CD4-positive, alpha-beta T cell treated with Interferon gamma for 1 hour (primary cell): ENCODE measurements at regions not wholly inside any gene's neighbourhood (a gene's known extent, or its start where the extent isn't known, plus 50 kb on each side); places are given as distances from the start of the nearest gene placed in this dataset.
A peak's percentile ranks its signal among the peaks of the same experiment; 100 is the strongest.
"Not testable (repeated sequence)": the region's sequence is repeated elsewhere in the genome, so short reads cannot be mapped to it uniquely, and the experiment has no call there.

Experiments
- DNase-seq: peaks from one replicate; pipeline ENCODE4 v3.0.0-alpha.2; 2020

- no peak for DNase-seq
Measured at GRCh38 chr7:69399401-69399800, 198.9 kb upstream of the AUTS2 start.

GRCh38 chr7:69402696-69403095 is 195.6 kb upstream of the AUTS2 start:
- DNase-seq, result no peak

- DNase-seq, result no peak
Measured at GRCh38 chr7:69403169-69403568, 195.1 kb upstream of the AUTS2 start.

GRCh38 chr7:69411018-69411417 is 187.3 kb upstream of the AUTS2 start:
- DNase-seq, result no peak

GRCh38 chr7:69411466-69411865 is 186.8 kb upstream of the AUTS2 start:
- no peak for DNase-seq

- DNase-seq, result peak; percentile 3
Measured at GRCh38 chr7:69412331-69413146, 185.7 kb upstream of the AUTS2 start.

- no peak for DNase-seq
Measured at GRCh38 chr7:69414555-69414954, 183.7 kb upstream of the AUTS2 start.

- DNase-seq, result no peak
Measured at GRCh38 chr7:69418869-69419670, 179.2 kb upstream of the AUTS2 start.

GRCh38 chr7:69419934-69420333 is 178.3 kb upstream of the AUTS2 start:
- DNase-seq, result no peak

GRCh38 chr7:69422574-69422985 is 175.7 kb upstream of the AUTS2 start:
- DNase-seq, result no peak

GRCh38 chr7:69426705-69427104 is 171.6 kb upstream of the AUTS2 start:
- DNase-seq, result no peak

- DNase-seq, result no peak
Measured at GRCh38 chr7:69428089-69428488, 170.2 kb upstream of the AUTS2 start.

- no peak for DNase-seq
Measured at GRCh38 chr7:69429911-69430383, 168.3 kb upstream of the AUTS2 start.

- DNase-seq, result no peak
Measured at GRCh38 chr7:69430384-69431021, 167.8 kb upstream of the AUTS2 start.

GRCh38 chr7:69431626-69432025 is 166.6 kb upstream of the AUTS2 start:
- DNase-seq, result no peak

GRCh38 chr7:69432276-69432675 is 166.0 kb upstream of the AUTS2 start:
- DNase-seq, result not testable (repeated sequence)

- DNase-seq, result no peak
Measured at GRCh38 chr7:69433081-69433480, 165.2 kb upstream of the AUTS2 start.

GRCh38 chr7:69434398-69434815 is 163.9 kb upstream of the AUTS2 start:
- DNase-seq, result no peak

- DNase-seq, result no peak
Measured at GRCh38 chr7:69435711-69436110, 162.6 kb upstream of the AUTS2 start.

- no peak for DNase-seq
Measured at GRCh38 chr7:69436946-69437345, 161.3 kb upstream of the AUTS2 start.

- DNase-seq, result no peak
Measured at GRCh38 chr7:69438584-69439412, 159.5 kb upstream of the AUTS2 start.

- DNase-seq, result no peak
Measured at GRCh38 chr7:69439636-69440325, 158.5 kb upstream of the AUTS2 start.
